SKM-1 (cell line): ENCODE measurements at regions not wholly inside any gene's neighbourhood (a gene's known extent, or its start where the extent isn't known, plus 50 kb on each side); places are given as distances from the start of the nearest gene placed in this dataset.
A peak's percentile ranks its signal among the peaks of the same experiment; 100 is the strongest.
"Not testable (repeated sequence)": the region's sequence is repeated elsewhere in the genome, so short reads cannot be mapped to it uniquely, and the experiment has no call there.

Experiments used
- DNase-seq: peaks from one replicate; lab custom pipeline; 2025; ENCODE audit not compliant: unreplicated experiment; lab: John Stamatoyannopoulos, UW

GRCh38 chr6:27678469-27678868, 205.6 kb upstream of the ZNF184 start:
- DNase-seq, result no peak

GRCh38 chr6:27674882-27675281, 202.0 kb upstream of the ZNF184 start:
- DNase-seq, result no peak

GRCh38 chr6:27672113-27672799, 199.4 kb upstream of the ZNF184 start:
- no peak for DNase-seq

- DNase-seq, result no peak
These were observed 196.9 kb upstream of the ZNF184 start for GRCh38 chr6:27669624-27670301.

- DNase-seq, result no peak
These were observed 196.4 kb upstream of the ZNF184 start for GRCh38 chr6:27669295-27669623.

- peak; percentile 32 for DNase-seq
These were observed 195.8 kb upstream of the ZNF184 start for GRCh38 chr6:27668442-27669294.

GRCh38 chr6:27667657-27668441, 194.9 kb upstream of the ZNF184 start:
- no peak for DNase-seq

GRCh38 chr6:27667016-27667656, 194.2 kb upstream of the ZNF184 start:
- no peak for DNase-seq

GRCh38 chr6:27662769-27663168, 189.9 kb upstream of the ZNF184 start:
- no peak for DNase-seq

- DNase-seq, result not testable (repeated sequence)
These were observed 189.3 kb upstream of the ZNF184 start for GRCh38 chr6:27662212-27662611.

- not testable (repeated sequence) for DNase-seq
These were observed 180.4 kb upstream of the ZNF184 start for GRCh38 chr6:27653143-27653825.

GRCh38 chr6:27651371-27651732, 178.4 kb upstream of the ZNF184 start:
- no peak for DNase-seq

GRCh38 chr6:27650620-27651370, 177.9 kb upstream of the ZNF184 start:
- no peak for DNase-seq

- DNase-seq, result no peak
These were observed 171.6 kb upstream of the ZNF184 start for GRCh38 chr6:27644528-27644927.

- DNase-seq, result no peak
These were observed 170.0 kb upstream of the ZNF184 start for GRCh38 chr6:27642744-27643456.

GRCh38 chr6:27635886-27636285, 163.0 kb upstream of the ZNF184 start:
- DNase-seq, result not testable (repeated sequence)

- DNase-seq, result not testable (repeated sequence)
These were observed 160.3 kb upstream of the ZNF184 start for GRCh38 chr6:27633221-27633688.

GRCh38 chr6:27631609-27631916, 158.7 kb upstream of the ZNF184 start:
- no peak for DNase-seq
